Activated CD4-positive, alpha-beta memory T cell treated with anti-CD3 and anti-CD28 coated beads for 36 hours (primary cell): ENCODE measurements at regions not wholly inside any gene's neighbourhood (a gene's known extent, or its start where the extent isn't known, plus 50 kb on each side); places are given as distances from the start of the nearest gene placed in this dataset.
"Not testable (repeated sequence)": the region's sequence is repeated elsewhere in the genome, so short reads cannot be mapped to it uniquely, and the experiment has no call there.

Experiments used
- CTCF ChIA-PET: fragments of 350-600 bp; sonication (Branson Sonifier 250); formaldehyde crosslinking; loops from one replicate; lab custom pipeline; 2021; ENCODE audit warnings: antibody characterized with exemption, inconsistent platforms; lab: Charles Lee
- POLR2A ChIA-PET: fragments of 350-600 bp; sonication (Branson Sonifier 250); formaldehyde crosslinking; loops from one replicate; lab custom pipeline; 2021; ENCODE audit warnings: antibody characterized with exemption; lab: Charles Lee
- DNase-seq: peaks from one replicate; pipeline ENCODE4 v3.0.0-alpha.2; 2020
- H3K27ac Mint-ChIP-seq: one replicate; pipeline ENCODE4 v1.8.0; 2021; ENCODE audit warnings: mixed read lengths
- H3K27me3 Mint-ChIP-seq: one replicate; pipeline ENCODE4 v1.8.0; 2021; ENCODE audit warnings: mixed read lengths
- H3K36me3 Mint-ChIP-seq: one replicate; pipeline ENCODE4 v1.8.0; 2021; ENCODE audit warnings: mixed read lengths
- H3K4me1 Mint-ChIP-seq: one replicate; pipeline ENCODE4 v1.8.0; 2021; ENCODE audit warnings: low read depth, mixed read lengths
- H3K4me3 Mint-ChIP-seq: one replicate; pipeline ENCODE4 v1.8.0; 2021; ENCODE audit warnings: mild to moderate bottlenecking, mixed read lengths
- H3K9me3 Mint-ChIP-seq: one replicate; pipeline ENCODE4 v1.8.0; 2021; ENCODE audit warnings: mixed read lengths
- intact Hi-C: fragments of 100-400 bp; cut with micrococcal nuclease; formaldehyde crosslinking; loops from one replicate; pipeline ENCODE4 v1.15.1; 2023

- H3K4me1 Mint-ChIP-seq, result no peaks in the 10 kb centered on the region
- POLR2A ChIA-PET, result no interaction called here
Observed at GRCh38 chr3:116512281-116512680, 67.0 kb upstream of the LSAMP start.

GRCh38 chr3:116512931-116513330 lies 67.6 kb upstream of the LSAMP start:
- Mint-ChIP-seq H3K36me3 (no peaks in the 10 kb centered on the region), H3K27me3 (no peaks in the 10 kb centered on the region), H3K27ac (no peak overlapping the region), H3K4me1 (no peaks in the 10 kb centered on the region), H3K4me3 (no peak overlapping the region), H3K9me3 (peaks cover 2% of the 10 kb centered on the region)
- intact Hi-C loops, result no loop called here
- no peak for DNase-seq
- ChIA-PET POLR2A (no interaction called here), CTCF (no interaction called here)

More at GRCh38 chr3:116512281-116512680, 67.0 kb upstream of the LSAMP start:
- no peak overlapping the region for H3K4me3 Mint-ChIP-seq
- CTCF ChIA-PET, result no interaction called here
- no peak for DNase-seq
- H3K27me3 Mint-ChIP-seq, result no peaks in the 10 kb centered on the region
- intact Hi-C loops, result no loop called here
- H3K36me3 Mint-ChIP-seq, result no peaks in the 10 kb centered on the region
- no peaks in the 10 kb centered on the region for H3K9me3 Mint-ChIP-seq
- H3K27ac Mint-ChIP-seq, result no peak overlapping the region

DNA sequence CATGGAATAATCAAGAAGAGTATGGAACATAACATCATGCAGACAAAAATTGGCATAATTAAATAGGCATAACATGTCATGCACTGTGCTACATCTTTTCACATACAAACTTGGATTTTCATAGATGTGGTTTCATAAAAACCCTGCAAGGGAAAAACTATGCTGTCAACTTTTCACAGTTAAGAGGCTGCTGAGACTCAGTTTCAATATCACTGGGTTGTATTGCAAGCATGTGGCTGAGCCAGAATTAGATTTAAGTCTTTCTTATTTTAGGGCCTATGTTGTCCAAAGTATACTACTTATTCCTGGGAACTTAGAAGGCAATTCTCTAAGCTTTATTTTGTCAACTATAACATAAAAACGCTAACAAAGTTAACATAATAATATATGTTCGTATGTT lies 70.7 kb upstream of the LSAMP start:
- CTCF ChIA-PET, result no interaction called here
- Mint-ChIP-seq H3K9me3 (peaks cover 4% of the 10 kb centered on the region), H3K4me1 (no peaks in the 10 kb centered on the region), H3K36me3 (no peaks in the 10 kb centered on the region), H3K27ac (no peak overlapping the region), H3K4me3 (no peak overlapping the region), H3K27me3 (no peaks in the 10 kb centered on the region)
- POLR2A ChIA-PET, result no interaction called here
- DNase-seq, result no peak
- intact Hi-C loops, result no loop called here

DNA sequence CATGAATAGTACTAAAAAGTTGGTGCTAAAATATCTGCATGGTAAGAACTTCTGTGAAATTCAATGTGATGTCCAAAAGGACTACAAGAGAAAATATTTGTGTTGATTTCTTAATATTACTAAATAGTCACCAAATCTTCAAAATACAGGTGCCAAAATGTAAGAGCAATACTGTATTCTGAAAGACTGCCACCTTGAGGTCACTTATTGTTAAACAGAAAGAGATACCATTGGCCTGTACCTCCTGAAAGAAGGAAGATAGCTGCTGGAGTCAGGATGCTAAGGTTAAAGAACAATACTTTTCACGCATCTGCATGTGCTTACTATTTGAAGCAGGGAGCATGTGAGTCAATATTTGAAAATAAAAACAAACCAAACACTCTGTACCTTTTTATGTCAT lies 72.0 kb upstream of the LSAMP start:
- Mint-ChIP-seq H3K27ac (no peak overlapping the region), H3K4me1 (no peaks in the 10 kb centered on the region), H3K27me3 (no peaks in the 10 kb centered on the region), H3K36me3 (no peaks in the 10 kb centered on the region), H3K9me3 (peaks cover 4% of the 10 kb centered on the region), H3K4me3 (no peak overlapping the region)
- DNase-seq, result no peak
- intact Hi-C loops, result no loop called here
- POLR2A ChIA-PET, result no interaction called here
- CTCF ChIA-PET, result no interaction called here

DNA sequence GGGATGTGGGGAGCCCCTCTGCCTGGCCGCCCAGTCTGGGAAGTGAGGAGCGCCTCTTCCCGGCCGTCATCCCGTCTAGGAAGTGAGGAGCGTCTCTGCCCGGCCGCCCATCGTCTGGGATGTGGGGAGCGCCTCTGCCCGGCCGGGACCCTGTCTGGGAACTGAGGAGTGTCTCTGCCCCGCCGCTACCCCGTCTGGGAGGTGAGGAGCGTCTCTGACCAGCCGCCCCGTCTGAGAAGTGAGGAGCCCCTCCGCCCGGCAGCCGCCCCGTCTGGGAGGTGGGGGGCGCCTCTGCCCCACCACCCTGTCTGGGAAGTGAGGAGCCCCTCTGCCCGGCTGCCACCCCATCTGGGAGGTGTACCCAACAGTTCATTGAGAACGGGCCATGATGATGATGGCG lies 73.8 kb upstream of the LSAMP start:
- H3K4me1 Mint-ChIP-seq, intact Hi-C loops, H3K4me3 Mint-ChIP-seq, DNase-seq, POLR2A ChIA-PET, H3K27me3 Mint-ChIP-seq, CTCF ChIA-PET, H3K36me3 Mint-ChIP-seq, H3K27ac Mint-ChIP-seq, H3K9me3 Mint-ChIP-seq: not testable (repeated sequence)

DNA sequence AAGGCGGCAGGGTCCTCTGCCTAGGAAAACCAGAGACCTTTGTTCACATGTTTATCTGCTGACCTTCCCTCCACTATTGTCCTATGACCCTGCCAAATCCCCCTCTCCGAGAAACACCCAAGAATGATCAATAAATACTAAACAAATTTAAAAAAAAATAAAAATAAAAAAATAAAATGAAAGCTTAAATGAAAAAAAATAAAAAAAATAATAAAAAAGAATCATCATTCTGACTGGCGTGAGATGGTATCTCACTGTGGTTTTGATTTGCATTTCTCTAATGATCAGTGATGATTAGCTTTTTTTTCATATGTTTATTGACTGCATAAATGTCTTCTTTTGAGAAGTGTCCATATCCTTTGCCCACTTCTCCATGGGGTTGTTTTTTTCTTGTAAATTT lies 74.5 kb upstream of the LSAMP start:
- H3K27ac Mint-ChIP-seq, CTCF ChIA-PET, intact Hi-C loops, H3K4me1 Mint-ChIP-seq, POLR2A ChIA-PET, H3K27me3 Mint-ChIP-seq, H3K36me3 Mint-ChIP-seq, DNase-seq, H3K9me3 Mint-ChIP-seq, H3K4me3 Mint-ChIP-seq: not testable (repeated sequence)

- intact Hi-C loops, result no loop called here
- POLR2A ChIA-PET, result no interaction called here
- no peaks in the 10 kb centered on the region for H3K36me3 Mint-ChIP-seq
- no peaks in the 10 kb centered on the region for H3K27me3 Mint-ChIP-seq
- no peaks in the 10 kb centered on the region for H3K9me3 Mint-ChIP-seq
- H3K27ac Mint-ChIP-seq, result no peak overlapping the region
- CTCF ChIA-PET, result no interaction called here
- H3K4me1 Mint-ChIP-seq, result no peaks in the 10 kb centered on the region
- no peak for DNase-seq
- H3K4me3 Mint-ChIP-seq, result no peak overlapping the region
Observed at GRCh38 chr3:116524453-116525210, 79.3 kb upstream of the LSAMP start.

GRCh38 chr3:116552246-116552645 lies 107.0 kb upstream of the LSAMP start:
- Mint-ChIP-seq H3K36me3 (no peaks in the 10 kb centered on the region), H3K9me3 (peaks cover 3% of the 10 kb centered on the region), H3K27me3 (no peaks in the 10 kb centered on the region), H3K4me3 (no peak overlapping the region), H3K27ac (no peak overlapping the region), H3K4me1 (no peaks in the 10 kb centered on the region)
- intact Hi-C loops, result no loop called here
- POLR2A ChIA-PET, result no interaction called here
- DNase-seq, result no peak
- CTCF ChIA-PET, result no interaction called here

- Mint-ChIP-seq H3K4me1 (no peaks in the 10 kb centered on the region), H3K27me3 (no peaks in the 10 kb centered on the region), H3K27ac (no peak overlapping the region), H3K9me3 (peaks cover 3% of the 10 kb centered on the region), H3K36me3 (no peaks in the 10 kb centered on the region), H3K4me3 (no peak overlapping the region)
- ChIA-PET POLR2A (no interaction called here), CTCF (no interaction called here)
- intact Hi-C loops, result no loop called here
- DNase-seq, result no peak
Observed at GRCh38 chr3:116553355-116553754, 108.1 kb upstream of the LSAMP start.

- POLR2A ChIA-PET, result no interaction called here
- H3K4me3 Mint-ChIP-seq, result no peak overlapping the region
Observed at GRCh38 chr3:116561529-116561928, 116.2 kb upstream of the LSAMP start.

GRCh38 chr3:116563351-116563750 lies 118.1 kb upstream of the LSAMP start:
- ChIA-PET CTCF (no interaction called here), POLR2A (no interaction called here)
- no peak for DNase-seq
- no peaks in the 10 kb centered on the region for H3K27me3 Mint-ChIP-seq
- no peaks in the 10 kb centered on the region for H3K36me3 Mint-ChIP-seq
- no peaks in the 10 kb centered on the region for H3K4me1 Mint-ChIP-seq
- no peak overlapping the region for H3K27ac Mint-ChIP-seq
- H3K9me3 Mint-ChIP-seq, result peaks cover 6% of the 10 kb centered on the region
- intact Hi-C loops, result no loop called here
- H3K4me3 Mint-ChIP-seq, result no peak overlapping the region

More at GRCh38 chr3:116561529-116561928, 116.2 kb upstream of the LSAMP start:
- Mint-ChIP-seq H3K9me3 (peaks cover 3% of the 10 kb centered on the region), H3K27ac (no peak overlapping the region), H3K4me1 (no peaks in the 10 kb centered on the region), H3K36me3 (no peaks in the 10 kb centered on the region), H3K27me3 (no peaks in the 10 kb centered on the region)
- intact Hi-C loops, result no loop called here
- DNase-seq, result no peak
- CTCF ChIA-PET, result no interaction called here

DNA sequence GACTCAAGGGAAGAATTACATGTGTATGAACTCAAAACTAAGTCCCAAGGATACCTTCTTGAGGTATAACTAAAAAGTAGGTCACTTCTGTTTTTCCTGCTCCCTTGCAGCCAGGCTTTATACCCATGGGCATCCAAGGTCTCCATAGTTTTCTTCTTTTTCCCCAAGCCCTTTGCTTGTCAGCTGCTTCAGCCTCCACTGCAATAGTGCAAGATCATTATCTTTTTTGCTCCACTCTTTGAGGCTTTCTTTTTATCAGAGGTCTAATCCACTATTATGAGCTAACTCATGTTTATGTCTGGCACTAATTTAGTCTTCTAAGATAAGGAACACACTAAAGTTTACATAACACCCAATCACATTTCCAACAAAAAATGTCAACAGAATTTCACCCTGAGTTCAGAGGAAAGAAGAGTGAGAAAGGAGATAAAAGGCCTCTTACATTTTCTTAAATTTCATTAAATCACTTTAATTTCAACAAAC lies 121.2 kb upstream of the LSAMP start:
- no peak overlapping the region for H3K4me3 Mint-ChIP-seq
- H3K36me3 Mint-ChIP-seq, result no peaks in the 10 kb centered on the region
- no peaks in the 10 kb centered on the region for H3K4me1 Mint-ChIP-seq
- ChIA-PET CTCF (no interaction called here), POLR2A (no interaction called here)
- intact Hi-C loops, result no loop called here
- H3K27ac Mint-ChIP-seq, result no peak overlapping the region
- no peak for DNase-seq
- H3K27me3 Mint-ChIP-seq, result no peaks in the 10 kb centered on the region
- H3K9me3 Mint-ChIP-seq, result peaks cover 5% of the 10 kb centered on the region

DNA sequence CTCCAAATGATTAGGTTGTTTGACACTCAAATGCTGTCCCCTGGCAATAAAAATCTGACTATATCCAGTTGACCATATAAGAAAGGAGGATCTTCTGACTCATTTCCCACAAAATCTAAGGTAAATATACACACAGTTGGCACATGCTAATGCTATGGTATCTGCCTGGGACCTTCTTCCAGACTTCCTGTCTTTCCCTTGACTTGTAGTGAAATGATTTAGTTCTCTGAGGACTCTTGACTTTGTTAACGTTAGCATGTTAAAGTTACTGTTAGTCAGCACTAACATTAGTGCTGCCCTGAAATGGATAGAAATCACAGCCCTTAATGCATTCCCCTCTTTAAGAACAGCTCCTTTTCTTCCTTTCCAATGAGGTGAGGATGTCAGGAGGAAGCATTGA lies 124.3 kb upstream of the LSAMP start:
- ChIA-PET CTCF (no interaction called here), POLR2A (no interaction called here)
- Mint-ChIP-seq H3K4me1 (no peaks in the 10 kb centered on the region), H3K4me3 (no peak overlapping the region), H3K27ac (no peak overlapping the region), H3K9me3 (peaks cover 9% of the 10 kb centered on the region), H3K27me3 (no peaks in the 10 kb centered on the region), H3K36me3 (no peaks in the 10 kb centered on the region)
- intact Hi-C loops, result no loop called here
- DNase-seq, result no peak
